Uterus (tissue), 2 donors: ENCODE measurements at regions not wholly inside any gene's neighbourhood (a gene's known extent, or its start where the extent isn't known, plus 50 kb on each side); places are given as distances from the start of the nearest gene placed in this dataset.

Experiments
- POLR2A ChIP-seq, 2 donors: fragments of 450-650 bp; IDR thresholded peaks; one replicate each; pipeline ENCODE4 v1.6.1; 2016; ENCODE audit warnings: antibody characterized with exemption in 2 of 2, mild to moderate bottlenecking in 1 of 2, moderate library complexity in 1 of 2
- TF ChIP-seq, protein P1 (sequence below), 4 experiments: fragments of 200-600 bp in 2 of 4; fragments of 450-650 bp in 2 of 4; sonication (generic) in 2 of 4; IDR thresholded peaks; one replicate each; pipeline ENCODE4 v1.5.1; 2016 to 2019; ENCODE audit warnings: antibody characterized with exemption in 4 of 4, mild to moderate bottlenecking in 2 of 4, moderate library complexity in 1 of 4

DNA sequence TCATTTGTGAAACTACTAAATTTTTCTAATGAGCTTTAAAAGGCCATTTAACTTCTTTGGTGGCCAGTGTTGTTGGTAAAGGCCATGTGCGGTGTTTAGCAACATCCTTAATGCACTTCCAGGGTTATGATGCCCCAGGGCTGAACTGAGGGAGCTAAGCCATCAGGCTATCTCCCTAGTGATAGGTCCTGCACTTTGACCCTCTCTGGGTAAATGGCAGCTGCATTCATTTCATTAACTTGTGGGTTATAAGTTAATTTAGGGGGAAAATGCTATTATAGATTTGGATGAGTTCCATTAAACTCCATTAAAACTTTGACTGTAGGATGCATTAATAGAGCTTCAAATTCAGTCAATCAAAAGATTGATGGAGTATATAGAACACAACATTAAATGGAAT lies 366.7 kb upstream of the ZNF717 start:
- TF ChIP-seq, protein P1, sequence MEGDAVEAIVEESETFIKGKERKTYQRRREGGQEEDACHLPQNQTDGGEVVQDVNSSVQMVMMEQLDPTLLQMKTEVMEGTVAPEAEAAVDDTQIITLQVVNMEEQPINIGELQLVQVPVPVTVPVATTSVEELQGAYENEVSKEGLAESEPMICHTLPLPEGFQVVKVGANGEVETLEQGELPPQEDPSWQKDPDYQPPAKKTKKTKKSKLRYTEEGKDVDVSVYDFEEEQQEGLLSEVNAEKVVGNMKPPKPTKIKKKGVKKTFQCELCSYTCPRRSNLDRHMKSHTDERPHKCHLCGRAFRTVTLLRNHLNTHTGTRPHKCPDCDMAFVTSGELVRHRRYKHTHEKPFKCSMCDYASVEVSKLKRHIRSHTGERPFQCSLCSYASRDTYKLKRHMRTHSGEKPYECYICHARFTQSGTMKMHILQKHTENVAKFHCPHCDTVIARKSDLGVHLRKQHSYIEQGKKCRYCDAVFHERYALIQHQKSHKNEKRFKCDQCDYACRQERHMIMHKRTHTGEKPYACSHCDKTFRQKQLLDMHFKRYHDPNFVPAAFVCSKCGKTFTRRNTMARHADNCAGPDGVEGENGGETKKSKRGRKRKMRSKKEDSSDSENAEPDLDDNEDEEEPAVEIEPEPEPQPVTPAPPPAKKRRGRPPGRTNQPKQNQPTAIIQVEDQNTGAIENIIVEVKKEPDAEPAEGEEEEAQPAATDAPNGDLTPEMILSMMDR (IDR thresholded peaks at IDR 0.05) = no peak
- TF ChIP-seq POLR2A (IDR thresholded peaks at IDR 0.05) = no peak
